Heart left ventricle (tissue), 16 donors: ENCODE measurements at regions not wholly inside any gene's neighbourhood (a gene's known extent, or its start where the extent isn't known, plus 50 kb on each side); places are given as distances from the start of the nearest gene placed in this dataset.

Experiments
- ATAC-seq, 4 donors: fragments of 200-7000 bp; cut with Tn5 transposase; one replicate each; pipeline ENCODE4 v1.9.1; 2020 to 2022; ENCODE audit warnings: moderate library complexity in 4 of 4, mild to moderate bottlenecking in 3 of 4, moderate number of reproducible peaks in 1 of 4
- DNase-seq, 5 donors: peaks; one replicate each; pipeline ENCODE4 v3.0.0-alpha.2; 2020
- H3K27ac ChIP-seq, 12 donors: fragments of 200-600 bp; sonication (generic) in 4 of 12; one replicate each; pipeline versions ENCODE4 v1.5.0 to v1.8.0; 2016 to 2022; ENCODE audit warnings: mild to moderate bottlenecking in 2 of 12
- H3K27me3 ChIP-seq, 9 donors: fragments of 200-600 bp; sonication (generic) in 2 of 9; one replicate each; pipeline versions ENCODE4 v1.5.1 to v1.8.0; 2016 to 2022; ENCODE audit warnings: mild to moderate bottlenecking in 3 of 9
- H3K36me3 ChIP-seq, 9 donors: fragments of 200-600 bp; sonication (generic) in 2 of 9; one replicate each; pipeline versions ENCODE4 v1.5.0 to v1.8.0; 2018 to 2022; ENCODE audit warnings: mild to moderate bottlenecking in 2 of 9
- H3K4me1 ChIP-seq, 12 donors: fragments of 200-600 bp; sonication (generic) in 4 of 12; one replicate each; pipeline versions ENCODE4 v1.5.0 to v1.8.0; 2016 to 2022; ENCODE audit warnings: mild to moderate bottlenecking in 3 of 12
- H3K4me3 ChIP-seq, 12 donors: fragments of 200-600 bp; sonication (generic) in 4 of 12; one replicate each; pipeline versions ENCODE4 v1.5.0 to v1.8.0; 2017 to 2022; ENCODE audit warnings: mild to moderate bottlenecking in 9 of 12, moderate library complexity in 4 of 12
- H3K9me3 ChIP-seq, 12 donors: fragments of 200-600 bp; sonication (generic) in 4 of 12; one replicate each; pipeline versions ENCODE4 v1.5.0 to v1.8.0; 2016 to 2022; ENCODE audit warnings: mild to moderate bottlenecking in 1 of 12
- CTCF ChIP-seq, 12 donors: fragments of 200-600 bp; sonication (generic) in 4 of 12; IDR thresholded peaks; one replicate each; pipeline versions ENCODE4 v1.5.0 to v1.8.0; 2018 to 2022; ENCODE audit warnings: antibody characterized with exemption in 12 of 12, mild to moderate bottlenecking in 5 of 12
- POLR2A ChIP-seq, 2 donors: fragments of 450-650 bp; IDR thresholded peaks; one replicate each; pipeline ENCODE4 v1.6.1; 2017; ENCODE audit warnings: antibody characterized with exemption in 2 of 2, mild to moderate bottlenecking in 2 of 2, moderate library complexity in 2 of 2
- WGBS, 4 donors: extraction: QIAGEN DNeasy Blood & Tissue Kit in 2 of 4; methylation state at CpG; one replicate each; pipeline versions ENCODE4 v1.1.5 to v1.1.7; 2013 to 2018; 5-methylcytosine and 5-hydroxymethylcytosine counted together
- intact Hi-C, 10 donors: fragments of 100-400 bp; cut with DNase I; formaldehyde crosslinking; loops; one replicate each; pipeline versions ENCODE4 v1.11.1 to v1.14.2; 2022
- donor health status: ischemic (EF 13 %, LVEDD 7.1; RV severe dilation, severe dysfunction).
- donor health status: healthy with polysubstance abuse.
- donor health status: DM: no; HTN: yes; CAD: no.
- donor health status: DM: no; HTN: no; CAD: no.
- donor health status: ischemic (EF 25% LVEDD 6.9; RV normal size, moderate dysfunction).
- donor health status: ischemic (EF 25% LVEDD 5.7; RV mildly dilated, moderate dysfunction).
- donor health status: healthy.
- donor health status: DM: yes; HTN: yes; CAD: no.
- donor health status: ischemic (EF 35%, LVEDD 5.7; RV mildly dilated, moderate dysfunction).
- donor health status: nonischemic (EF 11% LVEDD 7.7; RV severe dilation, severe dysfunction).
- donor health status: DM: yes; HTN: yes; CAD: no.
- donor health status: PGD.
- donor health status: ischemic (EF 29% LVEDD 5.4; RV normal size, mild dysfunction).
- donor health status: nonischemic (EF 23%, LVEDD 6.1; RV moderate dilation, normal function).

DNA sequence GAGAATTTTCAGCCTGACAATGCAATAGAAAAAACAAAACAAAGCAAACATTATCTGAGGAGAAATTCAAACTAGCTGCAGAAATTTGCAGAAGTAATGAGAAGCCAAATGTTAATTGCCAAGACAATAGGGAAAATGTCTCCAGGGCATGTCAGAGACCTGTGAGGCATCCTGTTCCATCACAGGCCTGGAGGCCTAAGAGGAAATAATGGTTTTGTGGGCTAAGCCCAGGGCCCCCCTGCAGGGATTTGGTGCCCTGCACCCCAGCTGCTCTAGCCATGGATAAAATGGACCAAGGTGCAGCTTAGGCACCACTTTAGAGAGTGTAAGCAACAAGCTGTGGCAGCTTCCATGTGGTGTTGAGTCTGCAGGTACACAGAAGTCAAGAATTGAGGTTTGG is 401.2 kb upstream of the NECTIN3 start:
- intact Hi-C loops = no loop called here
- Histone ChIP-seq H3K4me1 (no peaks in the 10 kb centered on the region), H3K27ac (no peak overlapping the region), H3K9me3 (peaks cover 0 to 13% (median 2%) of the 10 kb centered on the region in 12 donors), H3K4me3 (no peak overlapping the region), H3K36me3 (no peaks in the 10 kb centered on the region), H3K27me3 (no peaks in the 10 kb centered on the region)
- ATAC-seq = no peak
- no peak for TF ChIP-seq CTCF (IDR thresholded peaks at IDR 0.05)
- no peak for TF ChIP-seq POLR2A (IDR thresholded peaks at IDR 0.05)
- DNase-seq = no peak

- H3K4me3 ChIP-seq = no peak overlapping the region
- 64 to 84% (median 79%) methylated on average over 2 to 3 of the region's 3 CpGs for WGBS, 4 donors
These were observed 394.1 kb upstream of the NECTIN3 start for GRCh38 chr3:110677506-110677905.

GRCh38 chr3:110679285-110679684 is 392.3 kb upstream of the NECTIN3 start:
- TF ChIP-seq CTCF (IDR thresholded peaks at IDR 0.05) (no peak), POLR2A (IDR thresholded peaks at IDR 0.05) (no peak)
- H3K4me3 ChIP-seq = no peak overlapping the region
- intact Hi-C loops = no loop called here
- H3K36me3 ChIP-seq = no peaks in the 10 kb centered on the region
- 45 to 52% (median 50%) methylated on average over 2 of the region's 2 CpGs for WGBS, 4 donors
- ATAC-seq (no peak), DNase-seq (no peak)
- H3K4me1 ChIP-seq = no peaks in the 10 kb centered on the region
- no peaks in the 10 kb centered on the region for H3K9me3 ChIP-seq
- H3K27ac ChIP-seq = no peak overlapping the region
- no peaks in the 10 kb centered on the region for H3K27me3 ChIP-seq

More at GRCh38 chr3:110677506-110677905, 394.1 kb upstream of the NECTIN3 start:
- intact Hi-C loops = no loop called here
- ATAC-seq (no peak), DNase-seq (no peak)
- no peak for TF ChIP-seq POLR2A (IDR thresholded peaks at IDR 0.05)
- TF ChIP-seq CTCF (IDR thresholded peaks at IDR 0.05) = no peak
- H3K27me3 ChIP-seq = no peaks in the 10 kb centered on the region
- no peaks in the 10 kb centered on the region for H3K36me3 ChIP-seq
- H3K27ac ChIP-seq = no peak overlapping the region
- no peaks in the 10 kb centered on the region for H3K4me1 ChIP-seq
- H3K9me3 ChIP-seq = no peaks in the 10 kb centered on the region

GRCh38 chr3:110680450-110680849 is 391.2 kb upstream of the NECTIN3 start:
- DNase-seq = no peak
- Histone ChIP-seq H3K27me3 (no peaks in the 10 kb centered on the region), H3K4me1 (no peaks in the 10 kb centered on the region), H3K4me3 (no peak overlapping the region), H3K36me3 (no peaks in the 10 kb centered on the region), H3K27ac (no peak overlapping the region), H3K9me3 (no peaks in the 10 kb centered on the region)
- TF ChIP-seq CTCF (IDR thresholded peaks at IDR 0.05) = no peak
- TF ChIP-seq POLR2A (IDR thresholded peaks at IDR 0.05) = no peak
- WGBS, 4 donors = 67 to 78% (median 73%) methylated on average over 5 of the region's 5 CpGs
- intact Hi-C loops = no loop called here
- no peak for ATAC-seq
